ENCODE measurements at regions not wholly inside any gene's neighbourhood (a gene's known extent, or its start where the extent isn't known, plus 50 kb on each side); places are given as distances from the start of the nearest gene placed in this dataset.
A peak's percentile ranks its signal among the peaks of the same experiment; 100 is the strongest.

DNA sequence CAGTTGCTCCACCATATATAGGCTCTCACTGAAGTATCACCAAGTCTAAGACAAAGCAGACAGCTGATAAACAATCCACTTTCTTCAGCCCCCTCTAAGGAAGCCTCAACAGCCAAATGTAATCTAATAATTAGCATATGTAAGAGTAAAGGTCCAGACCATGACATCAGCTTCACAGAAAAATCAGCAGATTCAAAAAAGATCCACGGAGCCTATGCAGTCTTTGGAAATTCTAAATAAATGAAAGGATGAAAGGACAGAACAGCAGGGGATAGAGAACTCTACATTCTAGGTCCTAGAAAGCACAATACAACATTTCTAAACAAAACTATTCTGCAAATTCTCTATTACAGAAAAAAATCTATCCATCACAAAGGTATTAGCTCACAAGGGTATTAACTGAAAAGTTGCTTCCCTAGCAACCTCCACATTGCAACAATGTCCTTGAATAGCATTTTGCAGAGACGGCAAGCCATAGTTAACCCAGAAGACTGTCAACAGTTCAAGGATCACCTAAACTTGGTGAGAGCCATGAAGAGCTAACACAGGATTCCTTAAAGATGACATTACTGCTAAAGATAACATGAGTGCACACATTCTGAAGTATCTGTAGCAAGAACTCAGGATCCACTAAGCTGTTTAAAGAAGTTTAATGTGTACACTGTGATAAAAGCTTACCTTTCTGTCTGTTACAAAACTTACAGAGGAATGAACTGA lies 74.3 kb downstream of the SIPA1L2 start:
- no peak for DNase-seq (ENCODE audit: low read depth)

DNA sequence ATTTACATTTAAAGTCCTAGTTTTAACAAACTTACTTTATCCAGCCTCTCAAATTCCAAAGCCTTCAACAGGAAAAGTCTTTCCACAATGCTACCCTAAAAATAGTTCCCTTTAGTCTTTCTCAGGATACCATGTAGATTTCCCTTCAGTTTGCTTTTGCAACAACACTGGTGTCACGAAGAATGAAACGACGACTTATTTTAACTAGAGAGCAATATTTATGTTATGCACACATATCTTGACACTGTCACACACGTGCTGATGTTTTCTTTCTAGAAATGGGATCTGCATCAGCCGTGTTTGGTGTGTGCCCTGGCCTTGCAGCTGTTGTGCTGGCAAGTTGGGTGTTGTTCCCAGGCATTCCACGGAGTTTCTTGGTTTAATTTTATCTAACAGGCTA lies 75.5 kb downstream of the SIPA1L2 start:
- DNase-seq (ENCODE audit: low read depth): no peak

DNA sequence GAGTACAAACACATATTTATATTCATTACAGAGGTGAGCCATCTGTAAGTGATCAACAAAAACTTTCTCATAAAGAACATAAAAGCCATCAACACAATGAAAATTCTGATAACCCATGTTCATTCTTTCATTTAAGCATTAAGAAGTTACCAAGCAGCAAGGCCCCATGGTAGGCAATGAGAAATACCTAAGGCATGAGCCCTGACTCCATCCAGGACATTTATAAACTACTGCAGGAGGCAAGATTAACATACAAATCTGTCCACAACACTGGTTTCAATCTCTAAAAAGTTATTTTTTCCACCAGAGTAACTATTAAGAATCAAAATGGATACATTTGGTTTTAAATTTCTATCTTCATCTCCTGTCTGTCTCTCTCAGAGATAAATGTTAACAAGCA lies 76.1 kb downstream of the SIPA1L2 start:
- no peak for DNase-seq (ENCODE audit: low read depth)

DNA sequence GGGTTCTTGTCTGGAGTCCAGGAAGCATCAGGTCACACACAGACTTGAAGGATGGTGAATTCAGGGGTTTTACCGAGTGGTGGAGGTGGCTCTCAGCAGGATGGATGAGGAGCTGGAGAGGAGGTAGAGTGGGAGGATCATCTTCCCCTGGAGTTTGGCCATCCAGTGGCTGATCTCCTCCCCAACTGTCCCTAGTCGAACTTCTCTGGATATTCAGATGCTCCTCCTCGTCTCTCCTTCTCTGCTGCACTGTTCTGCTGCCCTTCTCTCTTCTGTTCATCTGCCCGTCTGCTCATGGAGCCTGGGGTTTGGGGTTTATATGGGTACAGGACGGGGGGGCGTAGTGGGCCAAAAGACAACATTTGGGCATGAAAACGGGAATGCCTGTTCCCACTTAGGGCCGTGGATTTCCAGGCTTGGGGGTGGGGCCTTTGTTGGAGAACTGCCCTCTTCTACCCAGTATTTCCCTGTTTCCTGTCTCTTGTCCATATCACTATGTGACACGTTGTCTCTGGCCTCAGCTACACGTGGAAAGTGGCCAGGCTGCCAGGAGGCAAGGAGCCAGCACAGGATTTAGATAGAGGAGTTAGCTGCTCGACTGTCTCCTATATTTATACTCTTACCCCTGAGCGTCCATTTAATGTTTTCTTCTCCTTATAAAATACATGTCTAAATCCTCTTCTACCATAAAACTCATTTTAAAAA lies 76.7 kb downstream of the SIPA1L2 start:
- DNase-seq (ENCODE audit: low read depth): no peak

DNA sequence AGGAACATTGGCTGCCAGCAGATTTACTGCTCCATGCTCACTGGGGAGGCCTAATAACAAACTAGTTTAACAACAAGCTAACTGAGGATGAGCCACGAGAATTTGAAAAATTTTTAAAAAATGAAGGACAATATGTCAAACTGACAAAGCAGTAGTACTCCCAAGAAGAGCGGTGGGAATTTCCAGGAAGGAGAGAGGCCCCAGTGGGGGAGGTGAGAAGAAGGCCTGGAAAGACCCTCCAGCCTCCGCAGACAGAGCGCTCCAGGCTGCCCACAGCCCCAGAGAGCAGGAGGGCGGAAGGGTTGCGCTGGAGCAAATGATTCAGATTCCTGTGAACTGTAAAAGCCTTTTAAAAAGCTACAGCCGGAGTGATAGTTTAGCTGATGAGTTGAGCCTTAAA lies 78.5 kb downstream of the SIPA1L2 start:
- no peak for DNase-seq (ENCODE audit: low read depth)

- no peak for DNase-seq (ENCODE audit: low read depth)
Measured at GRCh38 chr1:232550007-232550406, 79.9 kb downstream of the SIPA1L2 start.

DNA sequence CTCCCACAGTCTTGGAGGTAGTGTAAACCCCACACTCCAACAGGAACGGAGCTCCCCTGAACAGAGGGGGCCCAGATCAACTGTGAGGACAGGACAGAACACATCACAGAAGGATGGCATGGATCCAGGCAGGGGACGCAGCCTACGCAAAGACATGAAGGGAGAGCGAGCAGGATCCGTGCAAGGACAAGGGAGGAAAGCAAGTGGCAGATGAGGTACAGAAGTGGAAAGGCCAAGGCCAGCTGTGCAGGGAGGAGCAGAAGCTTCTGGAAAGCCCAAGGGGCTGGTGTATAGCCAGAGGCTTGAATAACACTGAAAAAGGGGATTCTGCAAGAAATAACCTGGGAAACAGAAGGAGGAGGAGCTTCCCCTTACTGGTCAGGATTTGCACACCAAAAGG lies 81.2 kb downstream of the SIPA1L2 start:
- no peak for DNase-seq (ENCODE audit: low read depth)

DNA sequence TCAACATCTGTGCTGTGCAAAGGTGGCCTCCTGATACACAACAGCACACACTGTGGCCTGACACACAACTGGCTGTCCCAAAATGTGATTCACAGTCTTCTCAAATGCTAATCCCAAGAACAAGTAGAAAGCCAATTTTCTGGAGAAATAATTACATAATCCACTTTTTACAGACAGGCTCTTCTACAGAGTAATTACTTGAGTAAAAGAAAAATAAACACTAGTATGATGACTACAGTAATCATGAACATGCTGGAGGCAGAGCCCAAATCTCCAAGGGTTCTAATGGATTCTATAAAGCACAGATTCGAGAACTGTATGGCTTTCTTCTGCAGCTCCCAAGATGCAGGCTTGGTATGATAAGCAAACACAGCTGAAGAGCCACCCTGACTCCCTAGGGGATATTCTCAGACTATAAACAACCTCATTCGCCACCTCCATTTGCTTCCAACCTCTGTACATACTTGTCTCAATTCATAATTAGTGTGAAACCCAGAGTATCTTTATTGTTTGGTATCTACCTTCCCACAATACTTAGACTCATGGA lies 81.9 kb downstream of the SIPA1L2 start:
- no peak for DNase-seq (ENCODE audit: low read depth)

DNA sequence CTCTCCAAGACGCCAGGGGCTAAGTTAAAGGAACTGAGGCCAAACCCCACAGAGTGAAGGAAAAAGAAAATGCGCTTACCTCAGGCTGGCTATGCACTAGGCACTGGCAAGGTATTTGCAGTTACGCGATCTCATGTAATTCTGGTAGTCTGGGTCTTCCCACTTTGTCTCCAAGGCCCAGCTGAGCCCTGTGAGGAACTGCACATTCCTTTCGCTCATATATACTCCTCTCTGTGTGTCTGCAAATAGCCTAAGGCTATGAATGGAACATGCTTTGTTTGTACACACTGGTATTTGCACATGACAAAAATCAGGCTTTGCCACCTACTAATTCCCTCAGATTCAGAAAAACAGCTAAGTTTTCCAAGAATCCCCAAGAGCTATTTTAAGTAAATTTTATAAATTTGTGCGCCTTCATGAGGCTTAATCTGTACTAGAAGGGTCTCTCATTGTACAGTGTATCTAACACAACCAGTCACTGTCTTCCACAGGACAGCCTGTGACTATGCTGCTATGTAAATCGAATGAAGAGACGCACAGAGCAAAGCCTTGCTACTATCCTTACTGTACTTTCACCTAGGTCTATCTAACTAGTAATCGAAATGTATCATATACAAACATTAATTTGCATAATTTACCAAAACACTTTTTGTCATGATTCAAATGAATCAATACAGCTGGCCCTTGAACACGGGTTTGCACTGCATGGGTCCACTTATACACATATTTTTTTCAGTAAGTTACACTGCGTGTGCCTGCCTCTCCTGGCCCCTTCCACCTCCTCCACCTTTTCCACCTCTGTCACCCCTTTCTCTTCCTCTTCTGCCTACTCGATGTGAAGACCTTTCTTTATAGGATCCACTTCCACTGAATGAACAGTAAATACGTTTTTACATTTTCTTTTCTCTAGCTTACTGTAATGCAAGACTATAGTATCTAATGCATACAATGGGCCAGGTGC lies 87.0 kb downstream of the SIPA1L2 start:
- DNase-seq (ENCODE audit: low read depth): no peak

DNA sequence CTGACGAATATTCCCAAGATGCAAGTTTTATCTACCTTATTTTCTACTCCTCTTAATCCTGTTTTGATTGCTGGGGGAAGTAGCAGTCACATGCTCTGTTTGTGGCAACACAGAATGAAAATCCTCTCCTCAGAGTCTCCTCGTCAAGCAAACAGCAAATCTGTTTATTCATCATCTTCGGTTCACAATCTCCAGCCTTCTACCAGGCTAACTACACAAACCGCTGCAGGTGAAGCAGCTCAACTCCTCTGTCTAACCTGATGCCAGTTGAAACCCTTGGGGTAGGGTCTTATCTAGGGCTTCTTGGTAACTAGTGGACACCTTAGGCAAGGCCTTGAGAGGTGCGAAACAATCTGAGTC lies 91.0 kb downstream of the SIPA1L2 start:
- no peak for DNase-seq (ENCODE audit: low read depth)

- peak; percentile 83 for DNase-seq (ENCODE audit: low read depth)
Measured at GRCh38 chr1:232538224-232538942, 91.5 kb downstream of the SIPA1L2 start.

DNA sequence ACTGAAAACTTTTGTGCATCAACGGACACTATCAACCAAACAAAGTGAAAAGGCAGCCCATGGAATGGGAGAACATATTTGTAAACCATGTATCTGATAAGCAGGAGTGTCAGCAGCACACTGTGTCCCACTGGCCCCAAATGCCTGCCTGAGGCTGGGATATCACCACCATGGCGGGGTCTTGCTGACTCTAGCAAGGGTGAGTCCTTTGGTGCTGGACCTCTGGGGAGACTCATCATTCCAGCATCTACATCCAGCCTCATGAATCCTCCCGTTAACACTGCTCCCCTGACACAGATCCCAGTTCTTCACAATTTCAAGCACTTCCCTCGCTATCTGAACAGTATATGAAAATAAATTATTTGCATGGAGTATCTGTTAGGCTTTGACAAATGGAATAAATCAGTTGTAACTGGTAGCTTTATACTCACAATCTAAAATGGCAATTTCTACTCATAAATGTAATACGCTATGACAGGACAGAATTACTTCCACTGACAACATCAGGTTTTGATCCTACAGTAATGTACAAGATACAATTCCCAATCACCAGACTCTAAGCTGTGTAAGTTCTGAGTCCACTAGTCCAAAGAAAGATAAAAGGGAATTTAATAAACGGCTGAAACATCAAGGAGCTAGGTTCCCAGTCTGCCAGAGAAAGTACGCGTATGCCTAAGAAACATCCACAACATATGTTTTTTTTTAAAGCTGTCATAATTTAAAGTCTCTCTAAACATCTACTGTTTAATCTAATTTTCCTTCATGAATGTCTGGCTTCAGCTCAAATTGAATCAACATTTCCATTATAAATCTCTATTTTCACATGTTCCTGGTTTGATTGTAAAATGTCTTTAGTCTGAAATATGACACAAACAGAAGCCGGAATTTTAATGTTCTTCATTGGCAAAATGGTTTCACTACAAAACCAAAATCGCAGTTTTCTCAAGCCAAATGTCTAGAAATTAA lies 95.1 kb downstream of the SIPA1L2 start:
- no peak for DNase-seq (ENCODE audit: low read depth)

DNA sequence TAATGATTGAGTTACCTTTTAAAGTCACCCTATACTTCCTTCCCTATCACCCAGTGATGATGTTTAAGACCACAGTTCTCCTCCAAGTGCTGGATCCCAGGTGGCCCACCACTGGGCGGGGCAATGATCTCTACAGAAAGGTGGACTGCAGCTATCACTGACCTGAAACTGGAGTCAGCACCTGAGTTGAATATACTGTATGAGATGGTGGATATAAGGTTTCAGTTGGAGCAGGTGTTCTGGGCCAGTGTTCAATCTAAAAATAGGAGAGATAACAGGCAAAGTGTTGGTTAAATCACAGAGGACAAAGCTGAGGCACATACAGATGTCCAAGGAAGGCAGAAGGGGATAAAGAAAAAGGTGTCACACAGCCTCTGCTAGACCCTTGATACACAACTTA lies 96.6 kb downstream of the SIPA1L2 start:
- DNase-seq (ENCODE audit: low read depth): no peak

DNA sequence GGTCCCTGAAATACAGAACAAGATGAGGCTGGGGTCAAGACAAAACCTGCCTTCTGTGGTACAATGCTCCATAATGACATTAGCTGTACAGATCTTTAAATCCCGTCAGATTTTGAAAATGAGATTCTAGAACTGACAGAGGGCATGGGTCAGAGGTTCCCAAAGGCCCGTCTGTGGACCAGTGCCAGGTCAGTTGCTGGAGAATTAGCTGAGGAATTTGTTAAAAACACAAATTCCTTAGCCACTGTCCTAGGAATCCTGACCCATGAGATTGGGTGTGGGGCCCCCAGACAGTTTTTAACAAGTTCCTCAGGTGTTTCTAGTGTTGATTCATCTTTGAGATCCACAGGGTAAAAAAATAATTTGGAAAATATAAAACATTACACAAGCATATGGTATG lies 97.0 kb downstream of the SIPA1L2 start:
- no peak for DNase-seq (ENCODE audit: low read depth)

GRCh38 chr1:232531291-232531690 lies 98.6 kb downstream of the SIPA1L2 start:
- DNase-seq (ENCODE audit: low read depth): no peak

DNA sequence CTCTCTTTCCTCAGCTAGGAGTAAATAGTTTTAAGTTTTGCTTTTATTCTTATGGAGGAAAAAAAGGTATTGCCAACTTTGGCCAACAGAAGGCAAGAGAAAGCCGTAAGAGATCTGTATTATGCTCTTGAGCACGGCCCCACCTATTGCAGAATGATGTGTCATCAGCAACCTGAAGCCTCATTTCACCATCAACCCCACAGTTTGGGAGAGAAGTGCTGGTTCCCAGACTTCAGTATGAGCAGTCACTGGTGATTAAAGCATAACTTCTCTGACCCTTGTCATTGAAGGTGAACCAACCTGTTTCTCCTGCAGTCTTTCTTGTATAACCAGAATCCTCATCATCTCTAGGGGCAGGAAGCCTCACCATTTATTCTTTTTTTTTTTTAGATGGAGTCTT lies 100.2 kb downstream of the SIPA1L2 start:
- peak; percentile 72 for DNase-seq (ENCODE audit: low read depth)

DNA sequence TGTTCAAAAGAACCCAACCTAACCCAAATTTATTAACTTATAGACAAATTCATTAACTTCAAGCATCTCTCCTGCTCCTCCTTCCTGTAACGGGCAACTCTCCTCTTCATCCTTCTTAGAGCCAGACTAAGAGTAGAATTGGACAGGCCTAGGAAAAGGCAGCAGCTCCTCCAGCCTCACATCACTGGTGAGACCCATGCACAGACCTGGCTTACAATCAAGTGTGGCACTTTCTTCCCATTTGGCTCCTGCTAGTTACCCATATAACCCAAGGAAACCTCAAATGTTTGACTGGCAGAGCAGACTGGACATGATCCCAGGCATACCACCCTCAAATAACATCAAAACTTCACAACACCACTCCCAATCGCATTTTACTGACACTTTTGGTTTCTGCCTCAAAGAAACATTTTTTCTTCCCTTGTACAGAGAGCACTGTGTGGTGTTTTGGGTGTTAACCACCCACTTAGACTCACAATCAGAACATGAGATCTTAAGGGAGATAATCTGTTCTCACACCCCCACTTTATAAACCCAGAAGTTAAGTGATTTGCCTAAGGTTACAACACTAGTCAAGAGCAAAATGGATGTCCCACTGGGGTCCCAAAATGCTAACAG lies 101.4 kb downstream of the SIPA1L2 start:
- DNase-seq (ENCODE audit: low read depth): no peak

- DNase-seq (ENCODE audit: low read depth): peak; percentile 81
Measured at GRCh38 chr1:232524056-232524455, 105.9 kb downstream of the SIPA1L2 start.

DNA sequence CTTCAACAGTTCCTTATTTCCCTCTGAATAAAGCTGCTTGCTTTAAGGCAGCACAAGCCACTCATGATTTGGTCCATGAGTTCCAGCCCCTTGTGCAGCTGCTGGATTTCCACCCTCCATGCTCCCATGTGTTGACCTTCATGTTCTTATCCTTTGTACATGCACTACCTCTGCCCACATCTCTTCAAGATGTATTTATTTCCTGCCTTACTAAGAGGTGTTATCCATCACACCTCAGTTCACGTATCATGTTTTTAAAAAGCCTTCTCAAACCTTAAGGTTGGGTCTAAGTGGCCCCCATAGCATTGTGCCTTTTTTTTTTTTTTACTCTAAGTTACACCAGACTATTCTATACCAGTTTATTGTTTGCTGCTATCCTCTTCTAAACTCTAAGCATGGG lies 107.7 kb downstream of the SIPA1L2 start:
- DNase-seq (ENCODE audit: low read depth): no peak

GRCh38 chr1:232521660-232522059 lies 108.3 kb downstream of the SIPA1L2 start:
- peak; percentile 59 for DNase-seq (ENCODE audit: low read depth)

All from HT1080 (cell line).